ENCODE measurements at regions not wholly inside any gene's neighbourhood (a gene's known extent, or its start where the extent isn't known, plus 50 kb on each side); places are given as distances from the start of the nearest gene placed in this dataset.

DNA sequence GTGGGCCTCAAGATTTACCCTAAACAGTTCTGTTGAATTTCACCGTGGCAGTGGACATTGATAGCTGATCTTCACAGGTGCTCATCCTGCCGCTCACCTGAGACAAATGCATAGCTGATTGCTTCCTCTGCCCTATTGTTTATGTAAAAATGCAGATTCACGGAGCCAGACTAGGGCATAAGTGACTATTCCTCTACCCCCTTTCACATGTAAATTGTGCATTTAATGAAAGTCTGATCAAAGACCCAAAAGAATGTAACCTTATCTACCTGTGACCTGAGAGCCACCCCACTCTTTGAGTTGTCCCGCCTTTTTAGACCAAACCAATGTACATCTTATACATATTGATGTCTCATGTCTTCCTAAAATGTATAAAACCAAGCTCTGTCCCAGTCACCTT is 312.4 kb upstream of the CDH5 start:
- no peaks in the 10 kb centered on the region for H4K20me1 ChIP-seq (ENCODE audit: control insufficient read depth, insufficient read depth, low read length, poor library complexity, severe bottlenecking)
- intact Hi-C loops (cut with micrococcal nuclease) = no loop called here
- H3K4me1 ChIP-seq (ENCODE audit: control insufficient read depth in 2 of 2, insufficient read depth in 2 of 2, low read length in 2 of 2) = no peaks in the 10 kb centered on the region
- ChIA-PET CTCF (no interaction called here), POLR2A (no interaction called here)
- Mint-ChIP-seq H3K9me3 (ENCODE audit: insufficient read depth) (no peaks in the 10 kb centered on the region), H3K27ac (no peak overlapping the region), H3K4me1 (no peaks in the 10 kb centered on the region), H3K27me3 (no peaks in the 10 kb centered on the region), H3K4me3 (no peak overlapping the region)
- no peaks in the 10 kb centered on the region for H3K79me2 ChIP-seq (ENCODE audit: control insufficient read depth, insufficient read depth, low read length)
- no peak overlapping the region for H2AFZ ChIP-seq (ENCODE audit: insufficient read depth, low read depth, low read length, poor library complexity, severe bottlenecking)
- H3K27ac ChIP-seq (ENCODE audit: low read length in 2 of 2) = no peak overlapping the region
- no peak overlapping the region for H3K4me3 ChIP-seq (ENCODE audit: control extremely low read depth in 1 of 5, extremely low read depth in 1 of 5, insufficient read depth in 1 of 5, low read depth in 2 of 5, low read length in 4 of 5)
- TF ChIP-seq EZH2 (IDR thresholded peaks at IDR 0.05; ENCODE audit: borderline replicate concordance, insufficient read depth, low read depth, low read length, poor library complexity, severe bottlenecking) = no peak
- no peak for TF ChIP-seq CTCF (IDR thresholded peaks at IDR 0.05)
- no peak for ATAC-seq (ENCODE audit: low read depth)
- H3K27me3 ChIP-seq (replicated peaks in 1 of 4; ENCODE audit: control extremely low read depth in 1 of 4, control insufficient read depth in 3 of 4, insufficient read depth in 4 of 4, low read length in 3 of 4) = no peaks in the 10 kb centered on the region
- H3K4me2 ChIP-seq (replicated peaks; ENCODE audit: low read depth, low read length, poor library complexity, severe bottlenecking) = no peak overlapping the region
- no peaks in the 10 kb centered on the region for H3K36me3 ChIP-seq (replicated peaks in 1 of 2; ENCODE audit: control extremely low read depth in 1 of 2, control insufficient read depth in 1 of 2, extremely low read depth in 1 of 2, insufficient read depth in 2 of 2, low read length in 1 of 2)
- no peak overlapping the region for H3K9ac ChIP-seq (ENCODE audit: low read length)
- DNase-seq = no peak
- H3K9me3 ChIP-seq (ENCODE audit: control extremely low read depth in 1 of 3, control insufficient read depth in 2 of 3, insufficient read depth in 1 of 3, low read length in 2 of 3) = no peaks in the 10 kb centered on the region
- 86% methylated on average over 3 of the region's 4 CpGs for WGBS (ENCODE audit: insufficient coverage)

GRCh38 chr16:66052745-66053144 is 313.7 kb upstream of the CDH5 start:
- no peaks in the 10 kb centered on the region for H3K4me1 Mint-ChIP-seq
- WGBS (ENCODE audit: insufficient coverage) = no CpG with 5 or more reads among the region's 2 CpGs

More at GRCh38 chr16:66052745-66053144, 313.7 kb upstream of the CDH5 start:
- H3K27me3 Mint-ChIP-seq = no peaks in the 10 kb centered on the region
- Histone ChIP-seq H3K36me3 (replicated peaks in 1 of 2; ENCODE audit: control extremely low read depth in 1 of 2, control insufficient read depth in 1 of 2, extremely low read depth in 1 of 2, insufficient read depth in 2 of 2, low read length in 1 of 2) (no peaks in the 10 kb centered on the region), H3K27ac (ENCODE audit: low read length in 2 of 2) (no peak overlapping the region), H3K9me3 (ENCODE audit: control extremely low read depth in 1 of 3, control insufficient read depth in 2 of 3, insufficient read depth in 1 of 3, low read length in 2 of 3) (no peaks in the 10 kb centered on the region), H3K4me3 (ENCODE audit: control extremely low read depth in 1 of 5, extremely low read depth in 1 of 5, insufficient read depth in 1 of 5, low read depth in 2 of 5, low read length in 4 of 5) (no peak overlapping the region), H3K79me2 (ENCODE audit: control insufficient read depth, insufficient read depth, low read length) (no peaks in the 10 kb centered on the region), H3K4me2 (replicated peaks; ENCODE audit: low read depth, low read length, poor library complexity, severe bottlenecking) (no peak overlapping the region), H3K4me1 (ENCODE audit: control insufficient read depth in 2 of 2, insufficient read depth in 2 of 2, low read length in 2 of 2) (no peaks in the 10 kb centered on the region), H4K20me1 (ENCODE audit: control insufficient read depth, insufficient read depth, low read length, poor library complexity, severe bottlenecking) (no peaks in the 10 kb centered on the region), H3K27me3 (replicated peaks in 1 of 4; ENCODE audit: control extremely low read depth in 1 of 4, control insufficient read depth in 3 of 4, insufficient read depth in 4 of 4, low read length in 3 of 4) (no peaks in the 10 kb centered on the region), H3K9ac (ENCODE audit: low read length) (no peak overlapping the region), H2AFZ (ENCODE audit: insufficient read depth, low read depth, low read length, poor library complexity, severe bottlenecking) (no peak overlapping the region)
- H3K4me3 Mint-ChIP-seq = no peak overlapping the region
- no peak for DNase-seq
- no peak for ATAC-seq (ENCODE audit: low read depth)
- intact Hi-C loops (cut with micrococcal nuclease) = no loop called here
- ChIA-PET POLR2A (no interaction called here), CTCF (no interaction called here)
- TF ChIP-seq EZH2 (IDR thresholded peaks at IDR 0.05; ENCODE audit: borderline replicate concordance, insufficient read depth, low read depth, low read length, poor library complexity, severe bottlenecking) (no peak), CTCF (IDR thresholded peaks at IDR 0.05) (no peak)
- no peak overlapping the region for H3K27ac Mint-ChIP-seq
- no peaks in the 10 kb centered on the region for H3K9me3 Mint-ChIP-seq (ENCODE audit: insufficient read depth)
